DOHH2 (cell line): ENCODE measurements at regions not wholly inside any gene's neighbourhood (a gene's known extent, or its start where the extent isn't known, plus 50 kb on each side); places are given as distances from the start of the nearest gene placed in this dataset.

Source experiments
- H3F3A ChIP-seq: fragments of 200-600 bp; sonication (generic), shearing (Covaris generic); 2 replicates; pipeline ENCODE4 v1.6.0; 2016; ENCODE audit warnings: antibody characterized with exemption, mild to moderate bottlenecking; ENCODE audit not compliant: control insufficient read depth, insufficient read depth
- H3K27ac ChIP-seq: fragments of 200-600 bp; sonication (generic); 2 replicates; pipeline ENCODE4 v1.5.1; 2014; ENCODE audit warnings: low read depth, mild to moderate bottlenecking, low read length, moderate library complexity
- H3K27me3 ChIP-seq: fragments of 200-600 bp; sonication (generic); 2 replicates; pipeline ENCODE4 v1.6.1; 2014; ENCODE audit warnings: mild to moderate bottlenecking, low read length, mixed read lengths; ENCODE audit not compliant: control insufficient read depth
- H3K36me3 ChIP-seq: fragments of 200-600 bp; sonication (generic); 2 replicates; pipeline ENCODE4 v1.6.1; 2014; ENCODE audit warnings: mild to moderate bottlenecking, low read length, moderate library complexity, mixed read lengths; ENCODE audit not compliant: control insufficient read depth
- H3K4me1 ChIP-seq: fragments of 200-600 bp; sonication (generic); 2 replicates; pipeline ENCODE4 v1.6.1; 2014; ENCODE audit warnings: mild to moderate bottlenecking, low read length, mixed read lengths; ENCODE audit not compliant: control insufficient read depth
- H3K4me2 ChIP-seq: fragments of 200-600 bp; sonication (generic); 2 replicates; pipeline ENCODE4 v1.6.0; 2014; ENCODE audit warnings: mild to moderate bottlenecking, low read length, moderate library complexity
- H3K4me3 ChIP-seq: fragments of 200-600 bp; sonication (generic); 2 replicates; pipeline ENCODE4 v1.5.1; 2014; ENCODE audit warnings: mild to moderate bottlenecking, low read length, mixed read lengths
- H3K79me2 ChIP-seq: fragments of 200-600 bp; sonication (generic); 2 replicates; pipeline ENCODE4 v1.6.1; 2014; ENCODE audit warnings: mild to moderate bottlenecking, low read length, mixed read lengths; ENCODE audit not compliant: control insufficient read depth
- H3K9me2 ChIP-seq: fragments of 200-600 bp; sonication (generic); replicated peaks from 2 replicates; pipeline ENCODE4 v1.6.1; 2014; ENCODE audit warnings: mild to moderate bottlenecking, low read length, mixed read lengths; ENCODE audit not compliant: control insufficient read depth
- H3K9me3 ChIP-seq: fragments of 200-600 bp; sonication (generic); 2 replicates; pipeline ENCODE4 v1.6.1; 2014; ENCODE audit warnings: antibody characterized with exemption, low read length, mixed read lengths; ENCODE audit not compliant: control insufficient read depth, insufficient read depth
- H4K20me1 ChIP-seq: fragments of 200-600 bp; sonication (generic); 2 replicates; pipeline ENCODE4 v1.6.0; 2014; ENCODE audit warnings: low read depth, mild to moderate bottlenecking, antibody characterized with exemption, low read length, moderate library complexity; ENCODE audit not compliant: control insufficient read depth, insufficient read depth
- EZH2phosphoT487 ChIP-seq: fragments of 200-600 bp; sonication (generic); IDR thresholded peaks from 2 replicates; pipeline ENCODE4 v1.6.1; 2017; ENCODE audit warnings: borderline replicate concordance, mild to moderate bottlenecking, antibody characterized with exemption, low read length, moderate library complexity, mixed read lengths
- TF ChIP-seq, protein P1 (sequence below): fragments of 200-600 bp; sonication (generic); IDR thresholded peaks from one replicate; pipeline ENCODE4 v1.5.1; 2014; ENCODE audit warnings: antibody characterized with exemption, mild to moderate bottlenecking, low read depth, low read length; ENCODE audit not compliant: poor library complexity, severe bottlenecking

- H3K9me2 ChIP-seq: no peaks in the 10 kb centered on the region
- no peak overlapping the region for H3K27ac ChIP-seq
- no peaks in the 10 kb centered on the region for H3K36me3 ChIP-seq
- H3F3A ChIP-seq: no peaks in the 10 kb centered on the region
- H3K79me2 ChIP-seq: no peaks in the 10 kb centered on the region
- H3K4me3 ChIP-seq: no peak overlapping the region
- H3K4me1 ChIP-seq: no peaks in the 10 kb centered on the region
- H4K20me1 ChIP-seq: no peaks in the 10 kb centered on the region
- no peaks in the 10 kb centered on the region for H3K9me3 ChIP-seq
- no peaks in the 10 kb centered on the region for H3K27me3 ChIP-seq
- H3K4me2 ChIP-seq: no peak overlapping the region
- TF ChIP-seq EZH2phosphoT487: no peak
- TF ChIP-seq, protein P1, sequence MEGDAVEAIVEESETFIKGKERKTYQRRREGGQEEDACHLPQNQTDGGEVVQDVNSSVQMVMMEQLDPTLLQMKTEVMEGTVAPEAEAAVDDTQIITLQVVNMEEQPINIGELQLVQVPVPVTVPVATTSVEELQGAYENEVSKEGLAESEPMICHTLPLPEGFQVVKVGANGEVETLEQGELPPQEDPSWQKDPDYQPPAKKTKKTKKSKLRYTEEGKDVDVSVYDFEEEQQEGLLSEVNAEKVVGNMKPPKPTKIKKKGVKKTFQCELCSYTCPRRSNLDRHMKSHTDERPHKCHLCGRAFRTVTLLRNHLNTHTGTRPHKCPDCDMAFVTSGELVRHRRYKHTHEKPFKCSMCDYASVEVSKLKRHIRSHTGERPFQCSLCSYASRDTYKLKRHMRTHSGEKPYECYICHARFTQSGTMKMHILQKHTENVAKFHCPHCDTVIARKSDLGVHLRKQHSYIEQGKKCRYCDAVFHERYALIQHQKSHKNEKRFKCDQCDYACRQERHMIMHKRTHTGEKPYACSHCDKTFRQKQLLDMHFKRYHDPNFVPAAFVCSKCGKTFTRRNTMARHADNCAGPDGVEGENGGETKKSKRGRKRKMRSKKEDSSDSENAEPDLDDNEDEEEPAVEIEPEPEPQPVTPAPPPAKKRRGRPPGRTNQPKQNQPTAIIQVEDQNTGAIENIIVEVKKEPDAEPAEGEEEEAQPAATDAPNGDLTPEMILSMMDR: no peak
Observed at GRCh38 chr2:138359532-138359931, 142.0 kb upstream of the SPOPL start.

GRCh38 chr2:138364554-138365162 lies 136.9 kb upstream of the SPOPL start:
- no peaks in the 10 kb centered on the region for H3K27me3 ChIP-seq
- H3K36me3 ChIP-seq: no peaks in the 10 kb centered on the region
- H3K9me3 ChIP-seq: no peaks in the 10 kb centered on the region
- H3K4me1 ChIP-seq: no peaks in the 10 kb centered on the region
- no peak overlapping the region for H3K4me3 ChIP-seq
- no peaks in the 10 kb centered on the region for H3K79me2 ChIP-seq
- H3K27ac ChIP-seq: no peak overlapping the region
- no peak overlapping the region for H3K4me2 ChIP-seq
- H3K9me2 ChIP-seq: no peaks in the 10 kb centered on the region
- H4K20me1 ChIP-seq: no peaks in the 10 kb centered on the region
- TF ChIP-seq EZH2phosphoT487: no peak
- TF ChIP-seq, protein P1: no peak
- H3F3A ChIP-seq: no peaks in the 10 kb centered on the region

GRCh38 chr2:138365581-138365980 lies 136.0 kb upstream of the SPOPL start:
- Histone ChIP-seq H3K27me3 (no peaks in the 10 kb centered on the region), H3K4me1 (no peaks in the 10 kb centered on the region), H3K9me2 (no peaks in the 10 kb centered on the region), H3K27ac (no peak overlapping the region), H3F3A (no peaks in the 10 kb centered on the region), H3K36me3 (no peaks in the 10 kb centered on the region), H3K9me3 (no peaks in the 10 kb centered on the region), H3K4me3 (no peak overlapping the region), H3K79me2 (no peaks in the 10 kb centered on the region), H4K20me1 (no peaks in the 10 kb centered on the region), H3K4me2 (no peak overlapping the region)
- no peak for TF ChIP-seq EZH2phosphoT487
- TF ChIP-seq, protein P1: no peak

DNA sequence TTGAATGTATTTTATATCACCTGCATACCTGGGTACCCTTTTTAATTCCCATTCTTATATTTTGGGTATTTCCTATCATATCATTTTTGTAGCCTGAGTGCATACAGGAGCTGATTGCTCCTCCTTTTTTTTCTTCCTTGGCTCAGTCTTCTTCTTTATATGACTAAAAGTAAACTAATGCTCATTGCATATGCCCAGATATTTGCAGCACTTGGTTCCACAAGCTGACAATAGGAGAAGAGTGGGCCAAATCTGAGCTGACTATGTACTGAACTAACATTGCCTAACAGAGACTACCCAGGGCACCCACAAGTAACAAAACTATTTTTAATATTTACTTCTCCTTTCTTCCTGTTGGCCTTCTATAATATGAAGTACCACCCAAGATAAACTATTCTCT lies 131.7 kb upstream of the SPOPL start:
- Histone ChIP-seq H3K4me3 (no peak overlapping the region), H4K20me1 (no peaks in the 10 kb centered on the region), H3K9me2 (no peaks in the 10 kb centered on the region), H3K27me3 (no peaks in the 10 kb centered on the region), H3K4me2 (no peak overlapping the region), H3K4me1 (no peaks in the 10 kb centered on the region), H3F3A (no peaks in the 10 kb centered on the region), H3K79me2 (no peaks in the 10 kb centered on the region), H3K36me3 (no peaks in the 10 kb centered on the region), H3K27ac (no peak overlapping the region), H3K9me3 (no peaks in the 10 kb centered on the region)
- TF ChIP-seq, protein P1: no peak
- no peak for TF ChIP-seq EZH2phosphoT487
